Psoas muscle (tissue), 7 donors: ENCODE measurements at regions not wholly inside any gene's neighbourhood (a gene's known extent, or its start where the extent isn't known, plus 50 kb on each side); places are given as distances from the start of the nearest gene placed in this dataset.

Experiments used
- ATAC-seq, 4 donors: fragments of 200-7000 bp; cut with Tn5 transposase; one replicate each; pipeline ENCODE4 v1.9.1; 2020; ENCODE audit warnings: moderate library complexity in 3 of 4, mild to moderate bottlenecking in 2 of 4
- DNase-seq, 2 donors: peaks; one replicate each; pipeline ENCODE4 v3.0.0-alpha.2; 2020
- H3K27ac ChIP-seq: fragments of 200-600 bp; one replicate; pipeline ENCODE4 v1.8.0; 2022
- H3K27me3 ChIP-seq, 3 donors: fragments of 200-600 bp in 1 of 3; one replicate each; pipeline versions ENCODE4 v1.6.1 to v1.8.0; 2013 to 2022; ENCODE audit warnings: low read length in 2 of 3, mild to moderate bottlenecking in 2 of 3, moderate library complexity in 1 of 3; ENCODE audit not compliant: insufficient read depth in 3 of 3
- H3K36me3 ChIP-seq, 2 donors: fragments of 200-600 bp in 1 of 2; one replicate each; pipeline versions ENCODE4 v1.6.1 to v1.8.0; 2013 to 2022; ENCODE audit warnings: low read depth in 1 of 2, mild to moderate bottlenecking in 1 of 2, moderate library complexity in 1 of 2; ENCODE audit not compliant: insufficient read depth in 1 of 2
- H3K4me1 ChIP-seq: fragments of 200-600 bp; one replicate; pipeline ENCODE4 v1.8.0; 2022
- H3K4me3 ChIP-seq: fragments of 200-600 bp; one replicate; pipeline ENCODE4 v1.8.0; 2022; ENCODE audit warnings: mild to moderate bottlenecking
- H3K9me3 ChIP-seq: fragments of 200-600 bp; one replicate; pipeline ENCODE4 v1.8.0; 2022
- WGBS, 3 donors: extraction: QIAGEN DNeasy Blood & Tissue Kit; methylation state at CpG; one replicate each; pipeline versions ENCODE4 v1.1.6 to v1.1.7; 2013; 5-methylcytosine and 5-hydroxymethylcytosine counted together
- intact Hi-C, 2 donors: fragments of 100-400 bp; cut with DNase I; formaldehyde crosslinking; loops; one replicate each; pipeline versions ENCODE4 v1.11.0 to v1.14.2; 2022
- TF ChIP-seq, protein P1 (sequence below): fragments of 200-600 bp; IDR thresholded peaks from one replicate; pipeline ENCODE4 v1.8.0; 2022; ENCODE audit warnings: antibody characterized with exemption
- donor health status: healthy with polysubstance abuse.
- donor health status: DM: no; HTN: no; CAD: no; lungs with moderate emphysema.
- donor health status: Bipolar disorder and iron deficiency.
- donor health status: healthy.
- donor health status: DM: yes; HTN: yes; CAD: no.
- donor health status: DM: no; HTN: no; CAD: no.
- donor health status: DM: yes; HTN: yes; CAD: no.

DNA sequence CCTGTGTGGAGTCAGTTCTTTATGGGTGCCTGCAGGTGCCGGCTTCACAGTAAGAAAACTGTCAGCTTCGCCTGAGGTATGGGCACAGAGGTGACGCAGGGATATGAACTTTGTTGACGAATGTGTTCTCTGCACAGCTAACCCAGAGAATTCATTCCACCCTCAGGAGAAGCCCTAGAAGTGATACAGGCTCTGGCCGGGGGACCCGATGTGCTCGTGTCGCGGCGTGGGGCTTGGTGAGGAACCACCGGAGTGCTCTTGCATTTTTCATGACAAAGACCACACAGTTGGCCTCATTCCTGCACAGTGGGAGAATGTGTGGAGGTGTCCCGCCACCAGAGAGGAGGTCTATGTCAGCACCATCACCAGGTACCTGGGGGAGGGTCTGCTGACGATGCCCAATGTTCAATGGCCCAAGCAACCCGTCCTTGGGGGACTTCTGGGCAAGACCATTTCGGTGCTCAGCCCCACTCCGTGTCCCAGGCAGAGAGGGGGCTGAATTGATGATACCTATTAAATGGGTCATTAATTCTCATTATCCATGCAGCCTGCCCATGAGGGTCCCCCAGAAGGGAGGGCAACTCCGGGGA, 147.5 kb upstream of the RTL1 start:
- Histone ChIP-seq H3K4me1 (no peaks in the 10 kb centered on the region), H3K27me3 (no peaks in the 10 kb centered on the region), H3K27ac (no peak overlapping the region), H3K36me3 (no peaks in the 10 kb centered on the region), H3K4me3 (no peak overlapping the region), H3K9me3 (no peaks in the 10 kb centered on the region)
- intact Hi-C loops = no loop called here
- WGBS, 3 donors = 91 to 94% (median 92%) methylated on average over 17 of the region's 17 CpGs
- DNase-seq = peak in 1 of 2 donors; percentile 3
- TF ChIP-seq, protein P1, sequence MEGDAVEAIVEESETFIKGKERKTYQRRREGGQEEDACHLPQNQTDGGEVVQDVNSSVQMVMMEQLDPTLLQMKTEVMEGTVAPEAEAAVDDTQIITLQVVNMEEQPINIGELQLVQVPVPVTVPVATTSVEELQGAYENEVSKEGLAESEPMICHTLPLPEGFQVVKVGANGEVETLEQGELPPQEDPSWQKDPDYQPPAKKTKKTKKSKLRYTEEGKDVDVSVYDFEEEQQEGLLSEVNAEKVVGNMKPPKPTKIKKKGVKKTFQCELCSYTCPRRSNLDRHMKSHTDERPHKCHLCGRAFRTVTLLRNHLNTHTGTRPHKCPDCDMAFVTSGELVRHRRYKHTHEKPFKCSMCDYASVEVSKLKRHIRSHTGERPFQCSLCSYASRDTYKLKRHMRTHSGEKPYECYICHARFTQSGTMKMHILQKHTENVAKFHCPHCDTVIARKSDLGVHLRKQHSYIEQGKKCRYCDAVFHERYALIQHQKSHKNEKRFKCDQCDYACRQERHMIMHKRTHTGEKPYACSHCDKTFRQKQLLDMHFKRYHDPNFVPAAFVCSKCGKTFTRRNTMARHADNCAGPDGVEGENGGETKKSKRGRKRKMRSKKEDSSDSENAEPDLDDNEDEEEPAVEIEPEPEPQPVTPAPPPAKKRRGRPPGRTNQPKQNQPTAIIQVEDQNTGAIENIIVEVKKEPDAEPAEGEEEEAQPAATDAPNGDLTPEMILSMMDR = no peak
- no peak for ATAC-seq

GRCh38 chr14:101054671-101055070, 151.1 kb upstream of the RTL1 start:
- Histone ChIP-seq H3K9me3 (no peaks in the 10 kb centered on the region), H3K4me3 (no peak overlapping the region), H3K4me1 (no peaks in the 10 kb centered on the region), H3K27me3 (no peaks in the 10 kb centered on the region), H3K27ac (no peak overlapping the region), H3K36me3 (no peaks in the 10 kb centered on the region)
- 85 to 88% (median 88%) methylated on average over 7 of the region's 7 CpGs for WGBS, 3 donors
- ATAC-seq = no peak
- TF ChIP-seq, protein P1 = no peak
- intact Hi-C loops = no loop called here
- DNase-seq = peak in 1 of 2 donors; percentile 3

DNA sequence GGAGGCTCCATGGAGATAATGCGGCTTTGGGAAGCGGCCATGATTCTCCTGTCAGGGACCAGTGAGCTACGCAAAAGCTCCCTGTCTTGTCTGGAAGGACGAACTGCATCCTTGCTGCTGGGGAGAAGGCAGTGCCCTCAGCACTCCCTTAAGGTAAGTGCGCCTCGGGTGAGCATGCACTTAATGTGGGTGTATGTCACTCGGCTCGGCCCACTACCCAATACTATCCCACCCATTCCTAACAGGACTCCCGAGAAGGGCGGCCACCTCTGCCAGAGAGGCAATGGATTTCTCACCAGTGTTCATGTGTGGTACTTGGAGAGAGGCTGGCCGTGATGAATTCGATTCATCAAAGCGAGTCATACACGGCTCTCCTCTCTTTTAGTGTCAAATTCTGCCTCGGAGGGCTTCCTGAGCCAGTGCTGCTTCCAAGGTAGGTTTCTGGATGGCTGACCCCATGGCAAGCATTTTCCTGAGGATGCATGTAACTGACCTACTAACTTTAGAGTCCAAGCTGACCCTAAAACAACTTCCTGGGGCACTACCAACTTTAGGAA, 151.7 kb upstream of the RTL1 start:
- Histone ChIP-seq H3K4me3 (no peak overlapping the region), H3K36me3 (no peaks in the 10 kb centered on the region), H3K9me3 (no peaks in the 10 kb centered on the region), H3K4me1 (no peaks in the 10 kb centered on the region), H3K27ac (no peak overlapping the region), H3K27me3 (no peaks in the 10 kb centered on the region)
- intact Hi-C loops = no loop called here
- ATAC-seq (no peak), DNase-seq (peak; percentile 0 to 28)
- TF ChIP-seq, protein P1 = no peak
- WGBS, 3 donors = 85 to 95% (median 92%) methylated on average over 15 of the region's 15 CpGs

- Histone ChIP-seq H3K4me1 (no peaks in the 10 kb centered on the region), H3K9me3 (no peaks in the 10 kb centered on the region), H3K4me3 (no peak overlapping the region), H3K27ac (no peak overlapping the region), H3K27me3 (no peaks in the 10 kb centered on the region), H3K36me3 (no peaks in the 10 kb centered on the region)
- ATAC-seq (no peak), DNase-seq (peak in 1 of 2 donors; percentile 3)
- TF ChIP-seq, protein P1 = no peak
- intact Hi-C loops = no loop called here
- 88 to 90% (median 90%) methylated on average over 12 of the region's 12 CpGs for WGBS, 3 donors
Observed at GRCh38 chr14:101055776-101056374, 152.4 kb upstream of the RTL1 start.
